DOHH2 (cell line): ENCODE measurements at regions not wholly inside any gene's neighbourhood (a gene's known extent, or its start where the extent isn't known, plus 50 kb on each side); places are given as distances from the start of the nearest gene placed in this dataset.

Source experiments
- H3F3A ChIP-seq: fragments of 200-600 bp; sonication (generic), shearing (Covaris generic); 2 replicates; pipeline ENCODE4 v1.6.0; 2016; ENCODE audit warnings: antibody characterized with exemption, mild to moderate bottlenecking; ENCODE audit not compliant: control insufficient read depth, insufficient read depth
- H3K27ac ChIP-seq: fragments of 200-600 bp; sonication (generic); 2 replicates; pipeline ENCODE4 v1.5.1; 2014; ENCODE audit warnings: low read depth, mild to moderate bottlenecking, low read length, moderate library complexity
- H3K27me3 ChIP-seq: fragments of 200-600 bp; sonication (generic); 2 replicates; pipeline ENCODE4 v1.6.1; 2014; ENCODE audit warnings: mild to moderate bottlenecking, low read length, mixed read lengths; ENCODE audit not compliant: control insufficient read depth
- H3K36me3 ChIP-seq: fragments of 200-600 bp; sonication (generic); 2 replicates; pipeline ENCODE4 v1.6.1; 2014; ENCODE audit warnings: mild to moderate bottlenecking, low read length, moderate library complexity, mixed read lengths; ENCODE audit not compliant: control insufficient read depth
- H3K4me1 ChIP-seq: fragments of 200-600 bp; sonication (generic); 2 replicates; pipeline ENCODE4 v1.6.1; 2014; ENCODE audit warnings: mild to moderate bottlenecking, low read length, mixed read lengths; ENCODE audit not compliant: control insufficient read depth
- H3K4me2 ChIP-seq: fragments of 200-600 bp; sonication (generic); 2 replicates; pipeline ENCODE4 v1.6.0; 2014; ENCODE audit warnings: mild to moderate bottlenecking, low read length, moderate library complexity
- H3K4me3 ChIP-seq: fragments of 200-600 bp; sonication (generic); 2 replicates; pipeline ENCODE4 v1.5.1; 2014; ENCODE audit warnings: mild to moderate bottlenecking, low read length, mixed read lengths
- H3K79me2 ChIP-seq: fragments of 200-600 bp; sonication (generic); 2 replicates; pipeline ENCODE4 v1.6.1; 2014; ENCODE audit warnings: mild to moderate bottlenecking, low read length, mixed read lengths; ENCODE audit not compliant: control insufficient read depth
- H3K9me2 ChIP-seq: fragments of 200-600 bp; sonication (generic); replicated peaks from 2 replicates; pipeline ENCODE4 v1.6.1; 2014; ENCODE audit warnings: mild to moderate bottlenecking, low read length, mixed read lengths; ENCODE audit not compliant: control insufficient read depth
- H3K9me3 ChIP-seq: fragments of 200-600 bp; sonication (generic); 2 replicates; pipeline ENCODE4 v1.6.1; 2014; ENCODE audit warnings: antibody characterized with exemption, low read length, mixed read lengths; ENCODE audit not compliant: control insufficient read depth, insufficient read depth
- H4K20me1 ChIP-seq: fragments of 200-600 bp; sonication (generic); 2 replicates; pipeline ENCODE4 v1.6.0; 2014; ENCODE audit warnings: low read depth, mild to moderate bottlenecking, antibody characterized with exemption, low read length, moderate library complexity; ENCODE audit not compliant: control insufficient read depth, insufficient read depth
- EZH2phosphoT487 ChIP-seq: fragments of 200-600 bp; sonication (generic); IDR thresholded peaks from 2 replicates; pipeline ENCODE4 v1.6.1; 2017; ENCODE audit warnings: borderline replicate concordance, mild to moderate bottlenecking, antibody characterized with exemption, low read length, moderate library complexity, mixed read lengths
- TF ChIP-seq, protein P1 (sequence below): fragments of 200-600 bp; sonication (generic); IDR thresholded peaks from one replicate; pipeline ENCODE4 v1.5.1; 2014; ENCODE audit warnings: antibody characterized with exemption, mild to moderate bottlenecking, low read depth, low read length; ENCODE audit not compliant: poor library complexity, severe bottlenecking

DNA sequence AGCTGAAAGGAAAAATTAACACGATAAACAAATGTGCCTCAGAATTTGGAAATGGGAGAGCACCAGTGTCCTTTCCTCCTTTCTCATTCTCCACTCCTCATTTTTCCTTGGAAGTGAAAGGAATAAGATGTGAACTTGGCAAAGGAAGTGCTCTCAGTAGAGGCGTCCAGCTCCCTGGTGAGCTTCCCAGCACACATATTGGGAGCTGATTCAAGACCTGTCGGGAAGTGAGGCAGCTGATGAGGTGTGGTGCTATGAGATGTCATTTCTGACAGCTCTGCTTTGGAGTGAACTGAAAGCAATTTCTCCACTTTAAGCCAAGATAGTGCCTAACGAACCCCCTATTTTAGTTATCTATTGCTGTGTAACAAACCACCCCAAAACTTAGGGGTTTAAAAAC is 238.5 kb upstream of the IRX3 start:
- Histone ChIP-seq H3K4me2 (no peak overlapping the region), H3K4me1 (no peaks in the 10 kb centered on the region), H3K27ac (no peak overlapping the region), H3K79me2 (no peaks in the 10 kb centered on the region), H3F3A (no peaks in the 10 kb centered on the region), H3K4me3 (no peak overlapping the region), H3K27me3 (no peaks in the 10 kb centered on the region), H3K9me3 (no peaks in the 10 kb centered on the region; the same call in 1 of the 2 replicates), H3K9me2 (no peaks in the 10 kb centered on the region), H3K36me3 (no peaks in the 10 kb centered on the region), H4K20me1 (no peaks in the 10 kb centered on the region)
- no peak for TF ChIP-seq EZH2phosphoT487
- TF ChIP-seq, protein P1, sequence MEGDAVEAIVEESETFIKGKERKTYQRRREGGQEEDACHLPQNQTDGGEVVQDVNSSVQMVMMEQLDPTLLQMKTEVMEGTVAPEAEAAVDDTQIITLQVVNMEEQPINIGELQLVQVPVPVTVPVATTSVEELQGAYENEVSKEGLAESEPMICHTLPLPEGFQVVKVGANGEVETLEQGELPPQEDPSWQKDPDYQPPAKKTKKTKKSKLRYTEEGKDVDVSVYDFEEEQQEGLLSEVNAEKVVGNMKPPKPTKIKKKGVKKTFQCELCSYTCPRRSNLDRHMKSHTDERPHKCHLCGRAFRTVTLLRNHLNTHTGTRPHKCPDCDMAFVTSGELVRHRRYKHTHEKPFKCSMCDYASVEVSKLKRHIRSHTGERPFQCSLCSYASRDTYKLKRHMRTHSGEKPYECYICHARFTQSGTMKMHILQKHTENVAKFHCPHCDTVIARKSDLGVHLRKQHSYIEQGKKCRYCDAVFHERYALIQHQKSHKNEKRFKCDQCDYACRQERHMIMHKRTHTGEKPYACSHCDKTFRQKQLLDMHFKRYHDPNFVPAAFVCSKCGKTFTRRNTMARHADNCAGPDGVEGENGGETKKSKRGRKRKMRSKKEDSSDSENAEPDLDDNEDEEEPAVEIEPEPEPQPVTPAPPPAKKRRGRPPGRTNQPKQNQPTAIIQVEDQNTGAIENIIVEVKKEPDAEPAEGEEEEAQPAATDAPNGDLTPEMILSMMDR, result no peak

DNA sequence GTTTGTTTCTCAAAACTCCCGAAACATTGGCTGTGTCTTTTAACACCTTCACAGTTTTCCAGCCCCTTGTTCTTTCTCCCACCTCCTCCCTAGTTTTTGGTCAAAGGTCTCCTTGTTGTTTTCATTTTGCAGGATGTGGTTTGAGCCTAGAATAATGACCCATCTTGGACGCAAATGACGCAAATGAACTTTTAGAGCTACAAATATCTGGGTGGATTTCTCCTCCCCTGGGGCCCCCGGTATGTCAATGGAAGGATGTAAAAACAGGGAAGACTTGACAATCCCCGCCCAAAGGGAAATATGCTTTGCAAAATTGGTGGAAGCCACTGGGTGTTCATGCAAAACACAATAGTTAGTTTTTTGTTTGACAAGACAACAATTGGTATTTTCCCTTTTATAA is 236.0 kb upstream of the IRX3 start:
- Histone ChIP-seq H3K4me3 (no peak overlapping the region), H3K79me2 (no peaks in the 10 kb centered on the region), H3K27me3 (no peaks in the 10 kb centered on the region), H3K4me1 (no peaks in the 10 kb centered on the region), H3K4me2 (no peak overlapping the region), H3K36me3 (no peaks in the 10 kb centered on the region), H3K9me2 (no peaks in the 10 kb centered on the region), H4K20me1 (no peaks in the 10 kb centered on the region), H3F3A (no peaks in the 10 kb centered on the region), H3K9me3 (no peaks in the 10 kb centered on the region; the same call in 1 of the 2 replicates), H3K27ac (no peak overlapping the region)
- TF ChIP-seq, protein P1, result no peak
- no peak for TF ChIP-seq EZH2phosphoT487

DNA sequence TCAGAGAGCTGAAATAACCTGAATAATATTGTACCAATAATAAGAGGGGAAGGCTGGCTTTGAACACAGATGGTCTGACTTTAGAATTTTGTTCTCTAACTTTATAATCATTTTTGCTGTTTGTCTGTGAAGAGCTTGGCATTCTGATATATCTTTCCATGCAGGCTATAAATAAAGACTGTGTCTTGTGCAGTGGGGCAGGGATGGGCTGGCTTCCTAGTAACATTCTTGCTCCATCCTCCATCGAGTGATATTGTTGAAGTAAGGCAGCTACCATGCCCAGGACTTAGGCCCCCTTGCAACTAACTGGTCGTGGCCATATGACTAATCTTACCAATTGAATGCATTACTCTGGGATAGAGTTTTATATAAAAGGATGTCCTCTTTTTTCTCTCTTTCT is 234.7 kb upstream of the IRX3 start:
- no peaks in the 10 kb centered on the region for H3K4me1 ChIP-seq
- no peak overlapping the region for H3K4me2 ChIP-seq
- no peaks in the 10 kb centered on the region for H3K36me3 ChIP-seq
- H3K9me3 ChIP-seq, result no peaks in the 10 kb centered on the region; the same call in 1 of the 2 replicates
- H3K4me3 ChIP-seq, result no peak overlapping the region
- no peaks in the 10 kb centered on the region for H4K20me1 ChIP-seq
- no peaks in the 10 kb centered on the region for H3K9me2 ChIP-seq
- TF ChIP-seq, protein P1, result no peak
- TF ChIP-seq EZH2phosphoT487, result no peak
- H3F3A ChIP-seq, result no peaks in the 10 kb centered on the region
- H3K79me2 ChIP-seq, result no peaks in the 10 kb centered on the region
- H3K27me3 ChIP-seq, result no peaks in the 10 kb centered on the region
- H3K27ac ChIP-seq, result no peak overlapping the region
